ENCODE measurements at regions not wholly inside any gene's neighbourhood (a gene's known extent, or its start where the extent isn't known, plus 50 kb on each side); places are given as distances from the start of the nearest gene placed in this dataset.

DNA sequence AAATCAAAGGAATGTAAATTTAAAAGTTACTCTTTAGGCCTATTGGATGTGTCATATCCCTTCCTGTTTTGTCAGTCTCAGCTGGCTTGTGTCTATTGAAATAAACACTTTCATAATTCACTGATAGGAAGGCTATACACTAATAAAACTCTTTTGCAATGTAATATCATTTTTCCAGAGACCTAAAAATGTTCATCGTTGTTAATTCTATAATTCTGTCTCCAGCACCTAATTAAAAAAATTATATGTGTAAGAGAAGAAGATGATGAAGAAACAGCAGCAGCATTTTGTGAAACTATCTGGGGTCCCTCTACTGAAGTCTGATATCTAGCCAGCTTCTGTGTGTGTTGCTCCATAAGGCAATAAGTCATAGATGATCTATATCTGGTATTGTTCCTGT is 602.7 kb downstream of the ETV1 start:
- whole genome bisulfite sequencing, 2 donors (ENCODE audit: low coverage in 1 of 2): 36 to 46% methylated on average over 1 of the region's 1 CpG
- Histone ChIP-seq H3K4me3 (no peak overlapping the region), H3K4me1 (no peaks in the 10 kb centered on the region), H3K27ac (no peak overlapping the region), H3K27me3 (no peaks in the 10 kb centered on the region), H3K9me3 (no peaks in the 10 kb centered on the region), H3K36me3 (no peaks in the 10 kb centered on the region)
- no peak for ATAC-seq
- TF ChIP-seq, protein P1, sequence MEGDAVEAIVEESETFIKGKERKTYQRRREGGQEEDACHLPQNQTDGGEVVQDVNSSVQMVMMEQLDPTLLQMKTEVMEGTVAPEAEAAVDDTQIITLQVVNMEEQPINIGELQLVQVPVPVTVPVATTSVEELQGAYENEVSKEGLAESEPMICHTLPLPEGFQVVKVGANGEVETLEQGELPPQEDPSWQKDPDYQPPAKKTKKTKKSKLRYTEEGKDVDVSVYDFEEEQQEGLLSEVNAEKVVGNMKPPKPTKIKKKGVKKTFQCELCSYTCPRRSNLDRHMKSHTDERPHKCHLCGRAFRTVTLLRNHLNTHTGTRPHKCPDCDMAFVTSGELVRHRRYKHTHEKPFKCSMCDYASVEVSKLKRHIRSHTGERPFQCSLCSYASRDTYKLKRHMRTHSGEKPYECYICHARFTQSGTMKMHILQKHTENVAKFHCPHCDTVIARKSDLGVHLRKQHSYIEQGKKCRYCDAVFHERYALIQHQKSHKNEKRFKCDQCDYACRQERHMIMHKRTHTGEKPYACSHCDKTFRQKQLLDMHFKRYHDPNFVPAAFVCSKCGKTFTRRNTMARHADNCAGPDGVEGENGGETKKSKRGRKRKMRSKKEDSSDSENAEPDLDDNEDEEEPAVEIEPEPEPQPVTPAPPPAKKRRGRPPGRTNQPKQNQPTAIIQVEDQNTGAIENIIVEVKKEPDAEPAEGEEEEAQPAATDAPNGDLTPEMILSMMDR (IDR thresholded peaks at IDR 0.05): no peak

DNA sequence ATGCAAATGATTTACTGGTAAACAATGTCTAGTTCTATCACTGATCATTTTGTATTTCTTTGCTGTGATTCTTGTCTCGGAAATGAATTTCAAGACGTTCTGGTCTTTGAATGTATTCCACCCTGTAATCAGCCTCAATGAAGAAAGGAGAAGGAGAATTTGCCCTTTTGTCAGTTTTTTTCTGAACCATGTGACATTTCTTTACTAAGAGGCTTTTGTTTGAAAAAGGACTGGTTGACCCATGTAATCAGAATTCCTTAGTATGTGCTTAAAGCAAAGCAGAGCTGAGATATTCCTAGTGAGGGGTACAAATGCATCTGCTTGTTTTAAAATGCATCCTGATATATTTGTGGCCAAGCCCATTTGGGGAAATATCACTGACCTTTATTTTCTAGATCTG is 581.6 kb downstream of the ETV1 start:
- H3K27me3 ChIP-seq: no peaks in the 10 kb centered on the region
- H3K27ac ChIP-seq: no peak overlapping the region
- no peaks in the 10 kb centered on the region for H3K4me1 ChIP-seq
- H3K36me3 ChIP-seq: no peaks in the 10 kb centered on the region
- TF ChIP-seq POLR2AphosphoS5 (IDR thresholded peaks at IDR 0.05) (no peak), POLR2A (IDR thresholded peaks at IDR 0.05) (no peak), EP300 (IDR thresholded peaks at IDR 0.05) (no peak)
- TF ChIP-seq, protein P1 (IDR thresholded peaks at IDR 0.05): no peak
- WGBS, 2 donors (ENCODE audit: low coverage in 1 of 2): 83 to 96% methylated on average over 2 of the region's 2 CpGs
- no peak overlapping the region for H3K4me3 ChIP-seq
- H3K9me3 ChIP-seq: no peaks in the 10 kb centered on the region
- no peak for ATAC-seq

DNA sequence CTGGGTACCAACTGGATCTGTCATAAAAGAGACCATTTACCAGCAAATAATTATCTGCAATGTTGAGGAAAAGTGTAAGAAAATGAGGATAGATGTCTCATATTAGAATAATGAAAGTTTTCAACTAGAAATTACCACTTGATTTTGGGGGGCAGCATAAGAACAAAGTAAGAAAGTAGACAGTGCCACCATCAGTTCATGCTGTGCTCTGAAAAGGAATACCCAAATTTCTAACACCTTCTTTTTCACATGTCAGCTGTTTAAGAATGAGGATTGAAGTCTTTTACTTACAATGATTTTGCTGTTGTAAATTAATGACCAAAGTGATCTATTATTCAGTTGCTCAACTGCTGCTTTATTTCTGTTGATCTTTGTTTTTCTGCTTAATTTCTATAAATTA is 578.3 kb downstream of the ETV1 start:
- Histone ChIP-seq H3K4me3 (no peak overlapping the region), H3K4me1 (peaks cover 0 to 19% (median 0%) of the 10 kb centered on the region in 3 donors), H3K36me3 (no peaks in the 10 kb centered on the region), H3K9me3 (no peaks in the 10 kb centered on the region), H3K27ac (no peak overlapping the region), H3K27me3 (no peaks in the 10 kb centered on the region)
- ATAC-seq: no peak
- TF ChIP-seq EP300 (IDR thresholded peaks at IDR 0.05) (no peak), POLR2A (IDR thresholded peaks at IDR 0.05) (no peak), POLR2AphosphoS5 (IDR thresholded peaks at IDR 0.05) (no peak)
- TF ChIP-seq, protein P1 (IDR thresholded peaks at IDR 0.05): no peak

DNA sequence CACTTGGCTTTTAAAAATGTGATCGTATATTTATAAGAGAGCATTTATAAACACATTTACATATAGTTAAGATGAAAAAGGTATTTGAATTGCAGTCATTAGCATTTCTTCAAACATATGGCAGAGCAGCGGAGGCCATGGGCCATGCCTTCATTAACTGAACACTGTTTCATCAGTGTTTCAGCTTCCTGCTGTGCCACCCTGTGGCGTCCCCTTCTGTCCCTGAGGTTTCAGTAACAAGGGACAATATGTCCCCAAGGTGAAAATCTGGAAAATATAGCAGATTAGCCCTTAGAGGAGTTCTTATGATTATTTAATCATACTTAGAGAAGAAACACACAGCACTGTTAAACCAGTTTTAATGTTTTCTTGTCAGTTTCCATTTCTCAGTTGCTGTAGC is 577.8 kb downstream of the ETV1 start:
- TF ChIP-seq EP300 (IDR thresholded peaks at IDR 0.05) (no peak), POLR2A (IDR thresholded peaks at IDR 0.05) (no peak)
- TF ChIP-seq, protein P1 (IDR thresholded peaks at IDR 0.05): no peak
- H3K9me3 ChIP-seq: no peaks in the 10 kb centered on the region
- no peak overlapping the region for H3K4me3 ChIP-seq
- H3K27me3 ChIP-seq: no peaks in the 10 kb centered on the region
- ATAC-seq: no peak
- peaks cover 0 to 19% (median 0%) of the 10 kb centered on the region in 3 donors for H3K4me1 ChIP-seq
- WGBS, 2 donors (ENCODE audit: low coverage in 1 of 2): 82 to 84% methylated on average over 3 of the region's 3 CpGs
- H3K36me3 ChIP-seq: no peaks in the 10 kb centered on the region
- no peak overlapping the region for H3K27ac ChIP-seq

DNA sequence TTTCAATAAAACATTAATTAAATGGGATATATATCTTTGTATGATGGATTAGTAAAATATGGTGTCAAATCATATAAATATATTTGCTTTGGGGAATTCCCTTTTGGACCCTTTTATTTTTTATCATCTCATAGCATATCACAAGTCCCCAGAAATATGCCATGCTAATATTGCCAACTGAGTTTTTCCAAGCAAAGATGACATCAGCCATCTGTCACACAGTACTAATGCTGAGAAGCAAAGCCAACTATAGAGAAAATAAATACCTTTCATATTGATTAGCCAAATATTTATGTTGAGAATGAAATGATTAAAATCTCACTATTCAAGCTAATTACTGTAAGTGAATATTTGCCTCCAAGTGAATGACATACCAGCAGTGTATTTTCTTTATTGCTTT is 575.3 kb downstream of the ETV1 start:
- no peaks in the 10 kb centered on the region for H3K36me3 ChIP-seq
- no peaks in the 10 kb centered on the region for H3K9me3 ChIP-seq
- no peak overlapping the region for H3K27ac ChIP-seq
- no peak overlapping the region for H3K4me3 ChIP-seq
- peaks cover 0 to 19% (median 0%) of the 10 kb centered on the region in 3 donors for H3K4me1 ChIP-seq
- no peak for ATAC-seq
- no peaks in the 10 kb centered on the region for H3K27me3 ChIP-seq
- TF ChIP-seq POLR2AphosphoS5 (IDR thresholded peaks at IDR 0.05) (no peak), EP300 (IDR thresholded peaks at IDR 0.05) (no peak), POLR2A (IDR thresholded peaks at IDR 0.05) (no peak)
- TF ChIP-seq, protein P1 (IDR thresholded peaks at IDR 0.05): no peak
